ENCODE measurements at regions not wholly inside any gene's neighbourhood (a gene's known extent, or its start where the extent isn't known, plus 50 kb on each side); places are given as distances from the start of the nearest gene placed in this dataset.

DNA sequence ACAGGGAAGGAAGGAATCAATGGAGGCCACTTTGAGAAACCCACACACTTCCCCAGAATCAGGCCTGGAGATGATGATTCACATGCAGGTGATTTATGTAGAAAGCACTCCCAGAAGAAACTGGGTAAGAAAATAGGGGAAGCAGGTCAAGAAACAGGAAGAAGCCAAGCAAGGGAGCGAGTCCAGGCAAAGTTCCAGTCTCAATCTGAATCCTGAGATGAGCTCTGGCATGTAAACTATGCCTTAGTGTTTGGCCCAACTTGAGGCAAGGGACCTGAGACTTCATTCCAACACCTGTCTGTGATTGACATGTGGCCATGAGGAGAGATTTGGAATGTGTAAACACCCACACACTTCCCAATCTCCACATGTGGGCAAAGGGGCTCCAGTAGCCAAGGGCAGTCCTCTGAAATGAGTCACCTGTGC, 61.6 kb upstream of the CTNNB1 start:
- DNase-seq (ENCODE audit: low read depth in 1 of 2, low spot score in 1 of 2): no peak

DNA sequence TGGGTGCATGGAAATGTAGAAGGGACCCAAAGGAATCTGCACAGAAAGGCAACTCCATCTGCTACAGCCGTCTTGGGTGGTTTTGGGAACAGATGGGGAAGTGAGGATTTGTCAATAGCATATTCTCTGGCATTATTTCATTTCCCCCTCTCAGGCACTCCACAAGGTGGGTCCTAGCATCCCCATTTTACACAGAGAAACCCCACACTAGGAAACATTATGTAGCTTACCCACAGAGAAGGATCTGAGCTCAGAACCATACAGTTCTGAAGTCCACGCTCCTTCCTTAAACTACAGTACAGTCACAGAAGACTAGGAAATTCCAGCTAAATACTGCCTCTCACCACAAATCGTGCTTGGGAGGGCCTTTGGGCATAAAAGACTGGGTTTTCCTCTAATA, 61.2 kb upstream of the CTNNB1 start:
- no peak for DNase-seq (ENCODE audit: low read depth in 1 of 2, low spot score in 1 of 2)

DNA sequence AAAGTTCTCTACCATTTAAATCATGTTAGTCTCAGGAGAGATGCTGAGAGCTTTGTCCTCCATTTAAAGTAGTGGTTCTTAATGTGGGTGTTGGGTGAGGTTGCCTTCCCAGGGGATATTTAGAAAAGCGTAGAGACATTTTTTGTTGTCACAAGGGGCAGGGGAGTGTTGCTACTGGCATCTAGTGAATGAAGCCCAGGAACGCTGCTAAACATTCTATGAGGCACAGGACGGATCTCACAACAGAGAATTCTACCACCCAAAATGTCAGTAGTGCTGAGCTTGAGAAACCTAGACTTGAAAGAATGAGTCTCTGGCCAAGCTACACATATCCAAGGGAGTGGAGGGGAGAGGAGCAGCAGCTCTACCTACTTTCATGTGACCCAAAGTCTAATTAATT, 60.7 kb upstream of the CTNNB1 start:
- no peak for DNase-seq (ENCODE audit: low read depth in 1 of 2, low spot score in 1 of 2)

DNA sequence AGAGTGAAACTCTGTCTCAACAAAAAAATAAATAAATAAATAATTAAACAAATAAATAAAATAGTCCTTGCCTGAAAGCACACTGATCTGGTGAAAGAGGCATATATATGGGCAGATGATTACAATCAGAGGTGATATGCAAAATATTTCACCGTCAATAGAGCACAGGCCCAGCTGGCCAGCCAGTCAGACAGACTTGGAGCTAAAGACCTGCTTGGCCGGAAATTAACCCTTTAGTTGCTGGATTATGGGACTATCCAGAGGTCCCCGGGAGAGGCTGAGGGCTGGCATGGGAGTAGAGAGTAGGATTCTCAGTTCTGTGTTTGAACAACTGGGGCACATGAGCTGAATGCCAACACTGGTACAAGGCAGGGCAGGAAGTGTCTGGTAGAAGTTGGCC, 59.1 kb upstream of the CTNNB1 start:
- no peak for DNase-seq (ENCODE audit: low read depth in 1 of 2, low spot score in 1 of 2)

DNA sequence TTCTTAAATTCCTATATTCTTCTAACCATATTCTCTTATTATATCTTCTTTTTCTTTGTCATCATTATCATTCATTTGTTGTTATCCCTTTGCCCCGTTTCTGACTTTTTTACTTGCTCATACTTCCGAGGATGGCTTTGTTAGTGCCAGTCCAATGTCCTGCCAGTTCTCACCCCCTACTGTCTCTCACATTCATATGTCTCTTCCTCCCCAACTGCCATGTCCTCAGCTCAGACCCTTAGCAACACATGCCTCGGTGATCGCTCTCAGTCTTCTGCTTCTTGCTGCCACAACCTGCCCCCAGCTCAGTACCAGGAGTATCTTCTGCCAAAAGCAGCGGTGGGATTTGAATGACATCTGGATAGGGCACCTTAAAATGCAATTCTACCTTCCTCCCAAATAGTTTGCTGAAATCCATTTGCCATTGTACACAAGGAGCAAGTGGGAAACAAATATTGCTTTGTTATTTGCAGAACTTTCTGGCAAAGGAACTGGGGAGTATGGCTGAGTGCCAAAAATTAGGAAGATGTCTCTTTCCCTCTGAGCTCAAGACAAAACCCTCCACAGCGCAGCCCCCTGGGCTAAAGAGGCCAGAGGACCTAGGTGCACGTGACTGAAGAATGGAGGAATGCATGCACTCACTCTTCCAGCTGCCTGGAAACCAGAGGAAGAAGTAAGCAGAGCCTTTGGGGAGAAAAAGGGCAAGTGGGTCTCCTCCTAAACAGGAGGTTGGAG, 57.7 kb upstream of the CTNNB1 start:
- DNase-seq (ENCODE audit: low read depth in 1 of 2, low spot score in 1 of 2): no peak

DNA sequence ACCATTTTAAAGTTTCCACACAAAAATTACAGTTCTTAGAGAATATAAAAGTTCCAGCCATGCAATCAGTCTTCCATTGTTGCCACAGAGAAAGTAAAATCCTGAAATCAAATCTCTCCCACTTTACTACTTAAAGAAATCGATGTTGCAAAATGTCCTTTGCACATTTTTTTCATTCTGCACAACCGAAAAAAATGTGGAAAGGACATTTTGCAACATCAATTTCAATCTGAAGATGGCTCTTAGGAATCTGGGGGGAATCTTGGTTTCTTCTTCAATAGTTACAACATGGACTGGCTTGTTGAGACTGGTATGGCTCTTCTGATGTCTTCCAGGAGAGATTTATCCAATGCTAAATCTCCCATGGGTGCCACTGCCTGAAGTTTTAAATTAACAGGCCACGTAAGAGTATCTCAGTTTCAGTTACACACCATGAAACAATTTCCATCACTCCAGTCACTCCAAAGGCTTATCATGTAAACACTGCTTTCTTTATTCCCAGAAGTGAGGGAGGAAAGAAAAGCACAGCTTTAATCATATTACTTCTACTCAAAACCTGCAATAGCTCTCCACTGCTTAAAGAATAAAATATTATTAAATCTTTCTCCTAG, 55.8 kb upstream of the CTNNB1 start:
- no peak for DNase-seq (ENCODE audit: low read depth in 1 of 2, low spot score in 1 of 2)

DNA sequence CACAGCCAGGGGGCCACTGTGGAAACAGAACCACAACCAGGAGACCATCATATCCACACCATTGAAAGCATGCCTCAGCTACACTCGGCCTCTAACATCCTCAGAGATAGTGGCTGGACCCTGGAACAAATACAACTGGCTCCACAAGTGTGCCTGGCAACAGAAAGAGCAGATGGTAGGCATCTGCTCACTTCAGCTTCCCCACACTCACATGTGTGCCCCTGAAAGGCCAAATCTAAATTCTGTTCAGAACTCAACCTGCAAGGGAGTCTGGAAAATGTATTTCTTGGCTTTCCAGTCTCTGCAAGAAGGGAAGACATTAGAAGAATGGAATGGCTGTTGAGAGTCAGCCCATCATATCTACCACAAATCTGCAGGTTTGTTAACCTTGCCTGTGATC, 54.7 kb upstream of the CTNNB1 start:
- no peak for DNase-seq (ENCODE audit: low read depth in 1 of 2, low spot score in 1 of 2)

DNA sequence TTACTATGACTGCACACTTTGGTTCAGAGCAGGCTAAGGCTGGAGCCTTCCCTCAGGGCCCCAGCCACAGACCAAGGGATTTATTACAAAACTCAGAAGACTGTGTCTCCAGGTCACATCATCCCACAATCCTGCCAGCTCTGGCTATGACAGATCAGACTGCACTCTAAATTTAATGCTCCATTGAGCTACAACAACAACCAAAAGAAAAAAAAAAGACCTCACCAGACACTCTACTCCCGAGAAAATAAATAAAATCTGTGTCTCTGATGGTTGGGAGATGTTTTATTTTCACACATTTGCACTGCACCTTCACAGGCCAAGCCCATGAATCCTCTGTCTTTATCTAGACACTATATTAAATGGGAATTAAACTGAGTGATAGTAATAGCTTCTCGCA, 50.8 kb upstream of the CTNNB1 start:
- DNase-seq (ENCODE audit: low read depth in 1 of 2, low spot score in 1 of 2): no peak

DNA sequence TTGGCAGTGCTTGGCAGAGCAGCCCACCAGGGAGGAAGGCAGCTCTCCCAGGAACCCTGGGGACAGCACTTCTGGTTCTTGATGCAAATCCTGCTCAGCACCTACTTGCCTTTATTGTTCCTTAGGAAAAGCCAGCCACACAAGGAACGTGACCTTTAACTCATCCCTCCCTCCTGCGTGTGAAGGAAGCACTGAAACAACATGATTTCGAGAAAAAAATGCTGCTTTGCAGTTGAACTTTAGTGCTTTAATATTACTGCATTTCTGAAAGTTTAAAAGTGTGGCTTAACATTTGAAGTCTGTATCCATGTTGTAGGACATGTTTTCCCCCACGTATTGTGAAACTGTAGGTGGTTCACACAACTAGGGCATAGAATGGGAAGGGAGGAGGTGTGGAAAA, 50.4 kb upstream of the CTNNB1 start:
- DNase-seq (ENCODE audit: low read depth in 1 of 2, low spot score in 1 of 2): no peak
